ENCODE measurements at regions not wholly inside any gene's neighbourhood (a gene's known extent, or its start where the extent isn't known, plus 50 kb on each side); places are given as distances from the start of the nearest gene placed in this dataset.

- no peak for DNase-seq
Measured at GRCh38 chr9:93372391-93372790, 79.1 kb upstream of the FAM120A start.

GRCh38 chr9:93376411-93376810 is 75.1 kb upstream of the FAM120A start:
- peak in 2 of 4 experiments; percentile 36 to 53 for DNase-seq

GRCh38 chr9:93378276-93378675 is 73.2 kb upstream of the FAM120A start:
- no peak for DNase-seq

GRCh38 chr9:93379051-93379450 is 72.4 kb upstream of the FAM120A start:
- no peak for DNase-seq

- no peak for DNase-seq
Measured at GRCh38 chr9:93380410-93381060, 71.0 kb upstream of the FAM120A start.

GRCh38 chr9:93387791-93388190 is 63.7 kb upstream of the FAM120A start:
- no peak for DNase-seq

- DNase-seq = no peak
Measured at GRCh38 chr9:93390953-93391515, 60.5 kb upstream of the FAM120A start.

GRCh38 chr9:93391898-93392297 is 59.6 kb upstream of the FAM120A start:
- DNase-seq = no peak

GRCh38 chr9:93392974-93393373 is 58.5 kb upstream of the FAM120A start:
- no peak for DNase-seq

Measured in suppressor macrophage (primary cell).